HG03571 (cell line): ENCODE measurements at regions not wholly inside any gene's neighbourhood (a gene's known extent, or its start where the extent isn't known, plus 50 kb on each side); places are given as distances from the start of the nearest gene placed in this dataset.

Experiments used
- ATAC-seq: cut with Tn5 transposase; IDR thresholded peaks from one replicate; pipeline ENCODE4 v1.9.1; 2021; ENCODE audit not compliant: unreplicated experiment

DNA sequence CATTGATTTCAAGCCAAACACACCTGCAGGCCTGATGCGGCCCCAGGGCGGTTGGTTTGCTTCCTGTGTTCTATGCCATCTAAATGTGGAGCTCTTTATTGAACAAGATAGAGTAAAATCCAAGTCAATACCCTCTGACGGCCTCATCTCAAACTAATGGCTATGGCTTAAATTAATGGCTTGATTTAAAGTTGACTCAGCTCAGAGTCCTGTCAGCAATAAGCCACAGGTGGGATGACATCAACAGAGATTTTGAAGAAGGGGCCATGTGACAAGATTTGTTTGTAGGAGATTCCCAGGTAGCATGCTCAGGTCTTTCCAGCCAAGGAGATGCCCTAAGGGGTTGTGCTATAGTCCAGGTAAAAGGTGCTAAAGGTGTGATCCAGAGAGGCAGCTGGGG, 66.7 kb upstream of the ZNF32 start:
- ATAC-seq, result no peak

DNA sequence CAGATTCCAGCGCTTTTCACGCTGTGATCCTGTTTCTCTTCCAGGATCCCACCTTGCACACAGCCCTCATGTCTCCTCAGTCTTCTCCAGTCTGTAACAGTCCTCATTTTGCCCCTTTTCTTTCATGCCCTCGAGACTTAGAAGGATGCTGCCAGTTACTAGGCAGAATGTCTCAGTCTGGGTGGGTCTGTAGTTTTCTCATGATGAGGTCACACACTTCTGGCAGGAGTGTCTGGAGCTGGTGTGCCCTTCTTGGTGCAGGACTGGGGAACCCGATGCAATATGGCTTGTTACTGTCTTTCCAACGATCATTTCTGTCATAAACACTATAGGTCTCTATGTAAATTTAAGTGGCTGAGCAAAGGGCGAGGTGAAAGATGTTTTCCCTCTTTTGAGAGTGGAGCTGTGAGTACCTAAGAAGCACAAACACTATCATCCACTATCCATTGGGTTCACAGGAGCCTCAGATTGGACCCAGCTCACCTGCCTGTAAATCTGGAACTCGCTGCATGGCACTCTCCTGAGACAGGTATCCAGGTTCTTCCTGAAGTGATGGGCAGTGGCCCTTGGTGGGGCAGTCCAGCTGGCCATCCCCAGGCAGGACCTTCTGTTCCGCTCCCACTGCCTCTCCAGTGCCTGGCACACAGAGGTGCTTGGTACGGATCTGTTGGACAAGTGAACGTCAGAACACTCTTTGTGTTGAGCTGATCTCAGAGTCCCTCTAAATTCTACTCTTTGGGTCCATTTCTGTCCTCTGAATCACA, 64.3 kb upstream of the ZNF32 start:
- no peak for ATAC-seq

DNA sequence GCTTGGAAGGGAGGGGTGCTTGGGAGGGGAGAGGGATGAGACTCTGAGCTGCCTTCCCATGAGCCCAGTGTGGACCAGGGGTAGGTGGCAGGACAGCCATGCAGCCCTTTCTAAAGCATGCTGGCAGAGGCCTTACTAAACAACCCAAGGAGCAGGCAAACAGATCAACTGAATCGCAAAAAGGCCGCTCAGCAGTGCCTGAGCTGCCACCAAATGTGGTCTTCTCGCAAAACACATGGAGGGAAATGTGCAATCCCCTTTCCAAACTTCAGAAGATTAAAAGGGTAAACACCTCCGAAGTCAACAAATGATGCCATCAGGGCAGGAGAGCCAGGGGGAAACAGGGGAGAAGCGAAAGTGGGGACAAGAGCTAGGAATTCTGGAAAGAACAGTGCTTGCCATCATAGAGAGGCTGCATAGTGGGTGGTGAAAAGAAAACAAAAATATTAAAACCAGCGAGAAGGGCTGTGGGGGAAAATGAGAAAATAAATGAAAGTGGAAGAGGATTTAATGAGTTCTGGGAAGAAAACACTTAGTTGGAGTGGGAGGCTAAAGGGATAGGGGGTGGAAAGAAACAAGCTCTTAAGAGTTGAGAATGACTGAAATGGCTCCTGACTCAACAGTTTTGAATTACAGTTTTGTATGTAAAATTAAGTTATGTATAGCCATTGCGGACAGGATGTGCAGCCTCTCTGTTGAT, 62.2 kb upstream of the ZNF32 start:
- no peak for ATAC-seq

DNA sequence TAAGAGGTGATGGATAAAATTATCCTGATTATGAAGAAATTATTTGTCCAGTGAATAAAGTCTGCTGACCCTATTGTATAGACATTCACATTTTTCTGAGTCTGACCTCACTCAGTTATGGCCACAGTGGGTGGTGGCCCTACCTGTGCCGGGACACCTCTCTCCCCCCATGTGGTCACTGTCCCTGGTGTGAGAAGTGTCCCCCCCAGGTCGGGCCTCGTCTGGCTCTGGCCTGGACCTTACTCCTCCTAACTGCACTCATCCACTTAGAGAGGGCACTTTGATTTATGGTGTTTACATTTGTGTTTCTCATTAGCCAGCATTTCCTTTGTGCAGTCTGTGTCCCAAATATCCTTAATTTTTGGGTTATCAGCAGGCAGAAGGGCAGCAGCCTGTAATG, 59.6 kb upstream of the ZNF32 start:
- no peak for ATAC-seq

DNA sequence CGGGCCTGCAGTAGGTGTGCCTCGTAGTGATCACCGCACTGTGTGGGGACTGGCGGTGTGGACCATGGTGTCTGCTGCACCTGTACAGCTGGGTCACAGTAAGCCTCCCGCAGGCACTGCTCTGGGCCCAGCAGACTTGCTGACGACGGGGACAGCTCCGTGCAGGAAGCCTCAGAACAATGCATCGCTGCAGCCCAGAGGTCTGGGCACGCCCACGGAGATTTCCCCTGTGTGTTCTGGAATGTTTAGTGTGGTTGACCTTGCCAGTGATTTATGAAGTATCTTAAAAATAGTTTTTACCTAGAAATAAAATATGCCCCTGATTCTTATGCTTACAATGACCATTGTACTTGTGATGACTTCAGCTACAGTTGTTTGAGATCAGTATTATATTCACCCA, 59.1 kb upstream of the ZNF32 start:
- no peak for ATAC-seq

DNA sequence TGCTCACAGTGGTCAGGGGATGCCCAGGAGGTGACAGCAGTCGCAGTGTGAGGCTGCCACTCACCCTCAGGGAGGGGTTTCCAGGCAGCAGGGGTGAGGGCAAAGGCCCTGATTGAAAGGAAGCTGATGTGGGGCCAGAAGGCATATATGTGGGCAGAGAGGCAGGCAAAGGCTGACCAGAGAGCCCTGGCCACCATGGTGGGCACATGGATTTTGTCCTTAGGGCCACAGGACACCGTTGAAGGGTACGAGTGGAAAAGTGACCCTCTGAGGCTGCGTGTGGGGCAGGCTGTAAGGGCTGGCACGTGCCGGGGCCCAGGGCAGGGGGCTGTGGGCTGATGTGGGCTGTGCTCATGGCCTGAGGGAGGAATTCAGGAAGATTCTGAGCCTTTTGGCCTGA, 57.5 kb upstream of the ZNF32 start:
- ATAC-seq, result no peak

DNA sequence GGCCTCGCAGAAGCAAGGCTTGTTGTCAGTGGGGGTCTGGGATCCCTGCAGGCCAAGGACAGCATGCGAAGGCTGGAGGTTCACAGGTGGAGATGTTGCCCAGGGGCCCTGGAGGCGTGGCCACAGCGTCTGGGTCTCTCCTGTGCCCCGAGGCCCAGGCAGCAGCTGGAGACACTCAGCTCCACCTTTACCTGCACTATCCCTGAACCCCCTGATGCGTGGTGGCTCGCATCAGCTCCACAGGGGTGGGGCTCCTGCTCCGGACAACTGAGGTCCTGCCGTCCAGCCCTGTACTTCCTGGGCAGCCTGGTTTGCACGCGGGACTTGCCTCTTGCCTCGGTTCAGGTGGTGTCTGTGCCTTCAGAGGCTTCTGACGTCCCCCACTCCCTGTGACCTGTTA, 54.6 kb upstream of the ZNF32 start:
- no peak for ATAC-seq

DNA sequence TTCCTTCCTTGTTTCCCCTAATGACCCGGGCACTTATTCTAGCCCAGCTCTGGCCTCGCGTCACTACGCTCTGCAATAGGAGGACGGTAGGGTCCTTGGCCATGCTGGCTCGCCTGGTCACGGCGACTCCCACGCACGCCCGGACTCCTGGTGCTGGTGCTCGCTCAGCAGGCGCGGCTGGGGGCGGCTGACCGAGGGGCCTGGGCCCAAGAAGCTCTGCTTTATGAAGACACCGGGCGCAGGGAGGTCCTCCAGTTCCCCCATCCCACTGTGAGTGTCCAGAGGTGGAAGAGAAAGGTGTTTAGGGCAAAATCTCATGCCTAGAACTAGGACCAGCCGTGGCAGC, 54.2 kb upstream of the ZNF32 start:
- no peak for ATAC-seq

DNA sequence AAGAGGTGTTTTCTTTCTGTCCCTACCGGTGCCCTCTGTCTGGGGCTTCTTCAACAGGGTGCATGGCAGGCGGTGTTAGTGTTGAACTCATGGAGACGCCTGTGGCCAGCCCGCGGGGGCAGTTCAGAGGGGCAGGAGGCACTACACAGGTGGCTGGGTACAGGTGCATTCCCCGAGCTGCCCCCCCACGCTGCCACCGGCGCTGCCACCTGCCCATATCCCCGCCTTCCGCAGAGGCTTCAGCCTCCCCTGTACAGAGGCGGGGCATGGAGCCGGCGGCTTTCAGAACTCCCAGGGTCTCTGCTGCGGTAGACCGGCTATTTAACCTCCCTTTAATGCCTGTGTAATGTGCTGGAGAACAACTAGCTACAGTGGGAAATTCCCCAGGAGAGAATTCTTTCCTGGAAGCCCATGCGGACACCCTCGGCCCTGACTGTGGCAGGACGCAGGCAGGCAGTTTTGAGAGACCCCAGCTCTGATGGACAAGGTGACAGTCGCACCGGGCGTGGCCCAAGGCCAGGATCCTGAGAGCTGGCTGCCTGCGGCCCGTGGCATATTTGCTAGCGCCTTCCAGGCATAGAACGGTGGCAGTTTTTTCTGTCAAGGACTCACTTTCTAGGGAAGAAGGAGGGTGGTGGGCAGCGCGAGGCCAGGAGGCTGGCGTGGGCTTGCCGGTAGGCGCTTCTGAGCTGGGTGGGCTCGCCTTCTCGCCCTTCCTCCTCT, 53.7 kb upstream of the ZNF32 start:
- no peak for ATAC-seq

DNA sequence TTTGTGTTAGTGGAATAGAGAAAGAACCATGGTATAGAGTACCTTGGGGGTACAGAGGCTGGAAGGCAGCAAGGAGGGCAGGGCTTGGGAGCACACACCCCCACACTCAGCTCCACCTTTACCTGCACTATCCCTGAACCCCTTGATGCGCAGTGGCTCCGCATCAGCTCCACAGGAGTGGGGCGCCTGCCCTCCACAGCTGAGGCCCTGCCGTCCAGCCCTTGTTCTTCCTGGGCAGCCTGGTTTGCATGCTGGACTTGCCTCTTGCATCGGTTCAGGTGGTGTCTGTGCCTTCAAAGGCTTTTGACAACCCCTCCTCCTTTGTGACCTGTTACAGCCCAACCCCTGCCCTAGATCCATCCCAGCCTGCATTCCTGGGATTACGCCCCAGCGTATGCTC, 52.6 kb upstream of the ZNF32 start:
- ATAC-seq, result no peak

DNA sequence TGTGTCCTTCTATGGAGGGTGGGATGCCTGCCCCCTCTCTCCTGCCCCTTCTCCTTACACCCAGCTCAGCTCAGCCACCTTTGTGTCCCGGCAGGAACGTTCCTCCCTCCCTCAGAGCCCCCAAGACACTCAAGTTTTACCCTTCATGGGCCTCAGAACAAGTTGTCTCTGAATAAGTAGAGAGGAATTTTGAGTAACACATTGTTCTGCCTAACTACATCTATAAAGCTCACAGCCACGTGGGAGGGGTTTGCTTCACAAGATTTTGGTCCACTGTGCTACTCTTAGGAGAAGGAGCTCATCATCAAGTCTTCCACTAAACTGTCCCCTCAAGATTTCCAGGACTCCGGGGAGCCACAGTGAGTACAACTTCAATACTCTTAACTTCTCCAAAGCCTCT, 51.6 kb upstream of the ZNF32 start:
- no peak for ATAC-seq

DNA sequence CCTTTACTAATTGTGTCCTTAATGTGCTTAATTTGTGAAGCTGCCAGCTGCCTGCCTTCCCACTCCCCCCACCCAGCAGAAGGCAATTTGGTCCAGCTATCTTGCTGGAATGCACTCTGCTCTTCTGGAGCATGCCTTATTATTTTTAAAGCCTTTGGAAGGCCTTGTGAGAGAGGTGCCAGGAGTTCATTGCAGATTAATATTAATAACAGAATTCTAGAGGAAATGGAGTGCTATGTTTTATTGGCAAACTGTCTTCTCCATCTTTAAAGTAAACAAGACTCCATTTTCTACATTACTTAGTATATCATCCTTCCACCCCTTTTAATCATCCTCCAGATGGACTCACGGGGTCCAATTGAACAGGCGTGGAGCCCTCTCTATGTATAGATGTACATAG, 50.8 kb upstream of the ZNF32 start:
- no peak for ATAC-seq
